GM23338 (cell line): ENCODE measurements at regions not wholly inside any gene's neighbourhood (a gene's known extent, or its start where the extent isn't known, plus 50 kb on each side); places are given as distances from the start of the nearest gene placed in this dataset.

Experiments
- ATAC-seq: fragments of 200-7000 bp; cut with Tn5 transposase; 3 replicates; pipeline ENCODE4 v1.9.1; 2020
- DNase-seq: peaks from one replicate; pipeline ENCODE4 v3.0.0-alpha.2; 2015; ENCODE audit warnings: low spot score
- H2AFZ ChIP-seq: fragments of 200-600 bp; sonication (generic); 2 replicates; pipeline ENCODE4 v1.8.0; 2016; ENCODE audit warnings: antibody characterized with exemption, mild to moderate bottlenecking, moderate library complexity
- H3F3A ChIP-seq: fragments of 200-600 bp; sonication (generic); replicated peaks from 2 replicates; pipeline ENCODE4 v1.8.0; 2017; ENCODE audit warnings: antibody characterized with exemption, mixed run types, low read depth
- H3K27ac ChIP-seq: fragments of 200-600 bp; sonication (generic); 2 replicates; pipeline ENCODE4 v1.6.1; 2016; ENCODE audit warnings: low read depth
- H3K27me3 ChIP-seq: fragments of 200-600 bp; sonication (generic); 2 replicates; pipeline ENCODE4 v1.8.0; 2016; ENCODE audit warnings: mild to moderate bottlenecking, mixed run types, moderate library complexity; ENCODE audit not compliant: insufficient read depth
- H3K36me3 ChIP-seq: fragments of 200-600 bp; sonication (generic); 2 replicates; pipeline ENCODE4 v1.8.0; 2016; ENCODE audit warnings: mild to moderate bottlenecking; ENCODE audit not compliant: insufficient read depth
- H3K4me1 ChIP-seq: fragments of 200-600 bp; sonication (generic); 2 replicates; pipeline ENCODE4 v1.8.0; 2016; ENCODE audit warnings: mild to moderate bottlenecking, moderate library complexity; ENCODE audit not compliant: insufficient read depth
- H3K4me2 ChIP-seq: fragments of 200-600 bp; sonication (generic); 2 replicates; pipeline ENCODE4 v1.7.1; 2017; ENCODE audit warnings: mixed run types
- H3K4me3 ChIP-seq: fragments of 200-600 bp; sonication (generic); 2 replicates; pipeline ENCODE4 v1.6.1; 2016; ENCODE audit warnings: mixed run types
- H3K79me2 ChIP-seq: fragments of 200-600 bp; sonication (generic); replicated peaks from 2 replicates; pipeline ENCODE4 v1.8.0; 2017; ENCODE audit warnings: mild to moderate bottlenecking; ENCODE audit not compliant: insufficient read depth
- H3K9me2 ChIP-seq: fragments of 200-600 bp; sonication (generic); 2 replicates; pipeline ENCODE4 v1.8.0; 2017; ENCODE audit not compliant: insufficient read depth
- H4K20me1 ChIP-seq: fragments of 200-600 bp; sonication (generic); replicated peaks from 2 replicates; pipeline ENCODE4 v1.8.0; 2017; ENCODE audit warnings: mild to moderate bottlenecking; ENCODE audit not compliant: insufficient read depth
- H3K27ac Mint-ChIP-seq: 2 replicates; pipeline ENCODE4 v1.8.0; 2020; ENCODE audit warnings: inconsistent platforms, mild to moderate bottlenecking, moderate library complexity, mixed read lengths
- H3K27me3 Mint-ChIP-seq: 3 replicates; pipeline ENCODE4 v1.8.0; 2022; ENCODE audit warnings: low read depth, mild to moderate bottlenecking, moderate library complexity, mixed read lengths, inconsistent platforms; ENCODE audit not compliant: insufficient read depth, poor library complexity
- H3K36me3 Mint-ChIP-seq: 3 replicates; pipeline ENCODE4 v1.8.0; 2021; ENCODE audit warnings: low read depth, mild to moderate bottlenecking, inconsistent platforms, moderate library complexity, mixed read lengths
- H3K4me1 Mint-ChIP-seq: 3 replicates; pipeline ENCODE4 v1.8.0; 2020; ENCODE audit warnings: mild to moderate bottlenecking, inconsistent platforms, mixed read lengths
- H3K4me3 Mint-ChIP-seq: 3 replicates; pipeline ENCODE4 v1.8.0; 2021; ENCODE audit warnings: moderate library complexity, mild to moderate bottlenecking, inconsistent platforms, mixed read lengths
- H3K9me3 Mint-ChIP-seq: 3 replicates; pipeline ENCODE4 v1.8.0; 2020; ENCODE audit warnings: moderate library complexity, mild to moderate bottlenecking, inconsistent platforms, mixed read lengths
- CREB1 ChIP-seq: fragments of 250-450 bp; sonication (Bioruptor Pico); IDR thresholded peaks from 2 replicates; pipeline ENCODE4 v1.5.0; 2020; ENCODE audit warnings: low read depth, mild to moderate bottlenecking, moderate library complexity
- EZH2 ChIP-seq: fragments of 200-600 bp; sonication (generic); IDR thresholded peaks from one replicate; pipeline ENCODE4 v1.8.0; 2017; ENCODE audit warnings: antibody characterized with exemption, mild to moderate bottlenecking, low read depth; ENCODE audit not compliant: unreplicated experiment
- EZH2phosphoT487 ChIP-seq: fragments of 200-600 bp; sonication (generic); IDR thresholded peaks from one replicate; pipeline ENCODE4 v1.8.1; 2018; ENCODE audit warnings: antibody characterized with exemption; ENCODE audit not compliant: unreplicated experiment
- JUNB ChIP-seq: IDR thresholded peaks from one replicate; pipeline ENCODE4 v1.6.1; 2016; ENCODE audit warnings: antibody characterized with exemption; ENCODE audit not compliant: unreplicated experiment
- NANOG ChIP-seq: IDR thresholded peaks from 2 replicates; pipeline ENCODE4 v1.6.1; 2016; ENCODE audit warnings: antibody characterized with exemption, borderline replicate concordance
- POLR2AphosphoS5 ChIP-seq: IDR thresholded peaks from 2 replicates; pipeline ENCODE4 v1.6.1; 2016; ENCODE audit warnings: antibody characterized with exemption, low read depth
- STAT1 ChIP-seq: IDR thresholded peaks from one replicate; pipeline ENCODE4 v1.6.1; 2016; ENCODE audit warnings: antibody characterized with exemption; ENCODE audit not compliant: unreplicated experiment
- ZNF114 ChIP-seq: fragments of 250-450 bp; sonication (Bioruptor Pico); IDR thresholded peaks from 2 replicates; pipeline ENCODE4 v1.5.0; 2020; ENCODE audit warnings: mild to moderate bottlenecking, moderate library complexity
- ZNF331 ChIP-seq: fragments of 250-450 bp; sonication (Bioruptor Pico); IDR thresholded peaks from 2 replicates; pipeline ENCODE4 v1.5.0; 2020; ENCODE audit warnings: low read depth, mild to moderate bottlenecking, moderate library complexity
- TF ChIP-seq, protein P1 (sequence below), 2 experiments: fragments of 200-600 bp in 1 of 2; sonication (generic) in 1 of 2; conservative IDR thresholded peaks; 2 replicates each; pipeline versions ENCODE4 v1.5.1 to v1.6.1; 2016 to 2017; ENCODE audit warnings: antibody characterized with exemption in 2 of 2, low read depth in 2 of 2, mild to moderate bottlenecking in 2 of 2, moderate library complexity in 1 of 2
- TF ChIP-seq, protein P2 (sequence below): IDR thresholded peaks from one replicate; pipeline ENCODE4 v1.6.1; 2018; ENCODE audit warnings: antibody characterized with exemption; ENCODE audit not compliant: unreplicated experiment

DNA sequence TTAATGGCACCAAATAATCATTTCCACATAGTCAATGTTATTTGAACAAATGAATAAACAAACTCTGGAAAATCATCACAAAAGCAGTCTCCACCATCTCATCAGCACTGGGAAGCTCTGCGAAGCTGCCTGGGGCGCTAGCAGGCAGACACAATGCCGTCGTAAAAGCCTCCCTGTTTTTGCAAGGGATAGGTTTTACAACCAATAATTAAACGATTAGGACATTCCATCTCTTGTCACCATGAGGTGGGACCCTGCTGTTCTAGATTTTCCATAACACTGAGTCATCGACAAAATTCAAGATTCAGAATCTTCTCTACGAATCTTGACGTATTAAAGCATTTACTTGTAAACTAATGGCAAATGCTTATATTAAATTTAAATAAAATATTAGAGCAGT lies 172.8 kb upstream of the AKR1E2 start (continued):
- TF ChIP-seq JUNB (no peak), ZNF114 (CRISPR knock-in tag) (no peak), STAT1 (no peak), EZH2 (no peak), EZH2phosphoT487 (no peak), ZNF331 (CRISPR knock-in tag) (no peak), CREB1 (no peak), POLR2AphosphoS5 (no peak)
- TF ChIP-seq, protein P1, sequence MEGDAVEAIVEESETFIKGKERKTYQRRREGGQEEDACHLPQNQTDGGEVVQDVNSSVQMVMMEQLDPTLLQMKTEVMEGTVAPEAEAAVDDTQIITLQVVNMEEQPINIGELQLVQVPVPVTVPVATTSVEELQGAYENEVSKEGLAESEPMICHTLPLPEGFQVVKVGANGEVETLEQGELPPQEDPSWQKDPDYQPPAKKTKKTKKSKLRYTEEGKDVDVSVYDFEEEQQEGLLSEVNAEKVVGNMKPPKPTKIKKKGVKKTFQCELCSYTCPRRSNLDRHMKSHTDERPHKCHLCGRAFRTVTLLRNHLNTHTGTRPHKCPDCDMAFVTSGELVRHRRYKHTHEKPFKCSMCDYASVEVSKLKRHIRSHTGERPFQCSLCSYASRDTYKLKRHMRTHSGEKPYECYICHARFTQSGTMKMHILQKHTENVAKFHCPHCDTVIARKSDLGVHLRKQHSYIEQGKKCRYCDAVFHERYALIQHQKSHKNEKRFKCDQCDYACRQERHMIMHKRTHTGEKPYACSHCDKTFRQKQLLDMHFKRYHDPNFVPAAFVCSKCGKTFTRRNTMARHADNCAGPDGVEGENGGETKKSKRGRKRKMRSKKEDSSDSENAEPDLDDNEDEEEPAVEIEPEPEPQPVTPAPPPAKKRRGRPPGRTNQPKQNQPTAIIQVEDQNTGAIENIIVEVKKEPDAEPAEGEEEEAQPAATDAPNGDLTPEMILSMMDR (conservative IDR thresholded peaks at IDR 0.05; ENCODE audit: low read depth in 2 of 2) = no peak

DNA sequence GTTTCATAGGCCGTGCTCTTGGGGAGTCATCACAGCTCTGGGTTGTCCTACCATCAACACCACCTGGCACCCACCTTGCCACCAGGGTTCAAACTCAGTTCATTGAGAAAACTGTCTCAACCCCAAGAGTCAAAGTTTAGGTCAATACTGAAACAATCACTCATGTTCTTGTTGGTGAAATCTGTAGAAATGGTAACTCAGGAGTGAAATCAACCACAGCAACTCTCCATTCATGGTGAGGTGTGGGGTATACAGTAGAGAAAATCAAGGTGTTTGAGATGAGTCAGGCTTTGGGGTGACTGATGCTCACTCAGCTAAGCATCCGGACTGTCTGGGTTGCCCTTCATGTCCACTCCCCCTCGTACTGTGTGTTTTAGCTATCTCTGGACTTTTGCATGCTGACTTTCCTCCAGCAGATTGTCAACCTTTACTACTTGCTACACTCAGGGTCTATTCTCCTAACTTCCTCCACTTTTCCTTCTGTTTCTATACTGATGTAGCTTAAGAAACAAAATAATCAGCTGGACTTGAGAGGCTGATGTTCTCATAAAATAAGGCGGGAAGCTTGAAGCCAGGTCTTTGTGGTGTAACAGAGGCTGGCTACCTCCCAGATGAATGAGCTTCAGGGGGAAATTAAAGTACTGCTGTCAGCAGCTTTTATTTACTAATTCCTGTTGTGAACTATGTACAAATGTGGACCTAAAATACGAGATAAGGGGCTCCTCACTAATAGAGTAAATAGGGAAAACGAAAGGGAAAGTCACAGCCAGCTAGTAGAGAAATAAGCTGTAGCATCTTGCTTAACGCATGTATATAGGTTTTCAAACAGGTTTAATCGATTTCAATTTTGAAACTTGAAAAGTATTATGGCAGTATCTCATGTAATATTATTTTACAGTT lies 173.6 kb upstream of the AKR1E2 start:
- no peak overlapping the region for H3K4me3 Mint-ChIP-seq
- H3K4me1 Mint-ChIP-seq = peaks cover 22% of the 10 kb centered on the region; the same call in 2 of the 3 replicates
- Histone ChIP-seq H3K79me2 (no peaks in the 10 kb centered on the region), H3K27ac (no peak overlapping the region), H4K20me1 (no peaks in the 10 kb centered on the region), H3K36me3 (no peaks in the 10 kb centered on the region), H3F3A (no peaks in the 10 kb centered on the region), H3K9me2 (0 out of 2 replicates have a peak, but pooled peaks cover 3% of the 10 kb centered on the region), H3K4me2 (no peak overlapping the region), H2AFZ (no peak overlapping the region), H3K27me3 (no peaks in the 10 kb centered on the region), H3K4me3 (no peak overlapping the region), H3K4me1 (peaks cover 19% of the 10 kb centered on the region)
- no peaks in the 10 kb centered on the region for H3K9me3 Mint-ChIP-seq
- no peak for DNase-seq
- no peak overlapping the region for H3K27ac Mint-ChIP-seq
- peaks cover 2% of the 10 kb centered on the region for H3K27me3 Mint-ChIP-seq
- no peaks in the 10 kb centered on the region for H3K36me3 Mint-ChIP-seq
- no peak for ATAC-seq
- no peak for TF ChIP-seq STAT1
- TF ChIP-seq, protein P2, sequence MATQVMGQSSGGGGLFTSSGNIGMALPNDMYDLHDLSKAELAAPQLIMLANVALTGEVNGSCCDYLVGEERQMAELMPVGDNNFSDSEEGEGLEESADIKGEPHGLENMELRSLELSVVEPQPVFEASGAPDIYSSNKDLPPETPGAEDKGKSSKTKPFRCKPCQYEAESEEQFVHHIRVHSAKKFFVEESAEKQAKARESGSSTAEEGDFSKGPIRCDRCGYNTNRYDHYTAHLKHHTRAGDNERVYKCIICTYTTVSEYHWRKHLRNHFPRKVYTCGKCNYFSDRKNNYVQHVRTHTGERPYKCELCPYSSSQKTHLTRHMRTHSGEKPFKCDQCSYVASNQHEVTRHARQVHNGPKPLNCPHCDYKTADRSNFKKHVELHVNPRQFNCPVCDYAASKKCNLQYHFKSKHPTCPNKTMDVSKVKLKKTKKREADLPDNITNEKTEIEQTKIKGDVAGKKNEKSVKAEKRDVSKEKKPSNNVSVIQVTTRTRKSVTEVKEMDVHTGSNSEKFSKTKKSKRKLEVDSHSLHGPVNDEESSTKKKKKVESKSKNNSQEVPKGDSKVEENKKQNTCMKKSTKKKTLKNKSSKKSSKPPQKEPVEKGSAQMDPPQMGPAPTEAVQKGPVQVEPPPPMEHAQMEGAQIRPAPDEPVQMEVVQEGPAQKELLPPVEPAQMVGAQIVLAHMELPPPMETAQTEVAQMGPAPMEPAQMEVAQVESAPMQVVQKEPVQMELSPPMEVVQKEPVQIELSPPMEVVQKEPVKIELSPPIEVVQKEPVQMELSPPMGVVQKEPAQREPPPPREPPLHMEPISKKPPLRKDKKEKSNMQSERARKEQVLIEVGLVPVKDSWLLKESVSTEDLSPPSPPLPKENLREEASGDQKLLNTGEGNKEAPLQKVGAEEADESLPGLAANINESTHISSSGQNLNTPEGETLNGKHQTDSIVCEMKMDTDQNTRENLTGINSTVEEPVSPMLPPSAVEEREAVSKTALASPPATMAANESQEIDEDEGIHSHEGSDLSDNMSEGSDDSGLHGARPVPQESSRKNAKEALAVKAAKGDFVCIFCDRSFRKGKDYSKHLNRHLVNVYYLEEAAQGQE = no peak
- TF ChIP-seq, protein P1 (conservative IDR thresholded peaks at IDR 0.05; ENCODE audit: low read depth in 2 of 2) = no peak
- no peak for TF ChIP-seq ZNF114 (CRISPR knock-in tag)
- TF ChIP-seq POLR2AphosphoS5 = no peak
- TF ChIP-seq ZNF331 (CRISPR knock-in tag) = no peak
- no peak for TF ChIP-seq NANOG
